ENCODE measurements at regions not wholly inside any gene's neighbourhood (a gene's known extent, or its start where the extent isn't known, plus 50 kb on each side); places are given as distances from the start of the nearest gene placed in this dataset.

- TF ChIP-seq CTCF (IDR thresholded peaks at IDR 0.05; ENCODE audit: poor library complexity) = no peak
- no peak for TF ChIP-seq EZH2 (IDR thresholded peaks at IDR 0.05; ENCODE audit: borderline replicate concordance)
- TF ChIP-seq EZH2phosphoT487 (IDR thresholded peaks at IDR 0.05; ENCODE audit: low read depth, severe bottlenecking, unreplicated experiment) = no peak
Observed at GRCh38 chr2:219692521-219692920, 65.1 kb downstream of the SLC4A3 start.

Data from hepatocyte (in vitro differentiated cells).